Embryonic facial prominence (tissue), 1 donor: ENCODE measurements at regions not wholly inside any gene's neighbourhood (a gene's known extent, or its start where the extent isn't known, plus 50 kb on each side); places are given as distances from the start of the nearest gene placed in this dataset.
"Not testable (repeated sequence)": the region's sequence is repeated elsewhere in the genome, so short reads cannot be mapped to it uniquely, and the experiment has no call there.

Experiments used
- DNase-seq: peaks from one replicate; pipeline ENCODE4 v3.0.0-alpha.2; 2016; ENCODE audit errors: extremely low spot score

DNA sequence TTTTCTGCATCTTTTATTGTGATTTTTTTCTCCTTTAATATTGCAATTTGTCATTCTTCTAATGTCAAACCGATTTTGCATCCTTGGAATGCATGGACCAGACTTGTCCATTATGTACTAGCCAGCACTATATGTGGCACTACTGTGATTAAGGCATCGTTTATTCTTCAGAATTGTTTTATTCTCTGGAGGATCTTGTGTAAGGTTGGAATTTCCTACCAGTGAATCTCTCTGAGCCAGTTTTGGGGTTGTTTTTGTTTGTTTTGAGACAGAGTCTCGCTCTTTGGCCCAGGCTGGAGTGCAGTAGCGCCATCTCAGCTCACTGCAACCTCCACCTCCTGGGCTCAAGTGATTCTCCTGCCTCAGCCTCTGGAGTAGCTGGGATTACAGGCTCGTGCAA is 58.5 kb downstream of the IGLL5 start:
- DNase-seq, result no peak

DNA sequence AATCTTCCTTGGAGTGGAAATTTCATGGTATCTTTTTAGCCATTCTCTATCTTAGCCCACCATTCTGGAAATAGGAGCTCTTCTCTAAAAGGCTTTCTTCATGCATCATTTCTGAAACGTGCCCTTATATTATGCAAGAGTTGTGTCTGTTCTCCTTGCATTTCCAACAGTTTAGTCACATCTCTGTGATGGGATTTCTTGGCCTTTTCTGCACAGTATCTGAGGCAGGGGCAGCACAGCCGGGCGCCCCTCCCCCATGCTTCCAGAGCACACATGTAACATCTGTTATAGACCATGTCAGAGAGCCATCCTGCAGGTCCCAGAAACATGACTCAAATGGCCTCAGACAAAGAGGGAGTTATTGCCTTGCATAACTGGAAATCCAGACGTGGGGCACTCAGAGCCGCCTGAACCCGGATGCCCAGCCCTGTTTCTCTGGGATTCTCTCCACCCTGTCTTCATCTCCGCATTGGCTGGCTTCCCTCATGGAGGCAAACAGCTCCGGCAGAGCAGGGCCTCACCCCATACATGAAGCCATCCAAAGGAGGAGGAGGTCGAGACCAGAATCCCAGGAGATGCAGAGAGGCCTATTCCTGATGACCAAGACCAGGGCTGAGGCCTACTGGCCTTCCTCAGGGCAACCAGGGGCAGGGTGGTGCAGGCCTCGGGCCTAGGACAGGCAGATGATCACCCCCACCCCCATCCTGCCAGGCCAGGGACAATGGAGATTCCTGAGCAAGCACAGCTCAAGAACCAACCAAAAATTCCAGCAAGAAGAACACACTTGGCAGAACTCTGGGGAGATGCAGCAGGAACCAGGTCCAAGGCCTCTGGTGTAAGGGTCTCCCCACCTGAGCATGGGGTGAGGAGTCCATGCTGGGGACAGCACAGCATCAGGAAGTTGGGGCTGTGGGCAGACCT is 61.3 kb downstream of the IGLL5 start:
- no peak for DNase-seq

DNA sequence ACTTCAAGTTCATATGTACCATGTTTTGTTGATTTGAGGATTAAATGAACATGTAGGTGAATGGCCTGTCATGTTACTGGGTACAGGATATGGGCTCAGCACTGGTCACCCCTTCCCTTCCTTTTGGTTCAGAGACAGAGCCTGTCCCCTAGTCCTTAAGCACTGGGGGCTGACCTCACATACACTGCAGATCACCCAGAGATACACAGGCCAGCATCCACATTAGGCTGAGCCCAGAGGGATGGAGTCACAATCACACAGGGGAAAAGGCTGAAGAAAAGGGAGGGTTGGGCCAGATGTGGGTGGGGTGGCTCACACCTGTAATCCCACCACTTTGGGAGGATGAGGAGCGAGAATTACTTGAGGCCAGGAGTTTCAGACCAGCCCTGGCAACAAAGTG is 62.3 kb downstream of the IGLL5 start:
- DNase-seq, result no peak

DNA sequence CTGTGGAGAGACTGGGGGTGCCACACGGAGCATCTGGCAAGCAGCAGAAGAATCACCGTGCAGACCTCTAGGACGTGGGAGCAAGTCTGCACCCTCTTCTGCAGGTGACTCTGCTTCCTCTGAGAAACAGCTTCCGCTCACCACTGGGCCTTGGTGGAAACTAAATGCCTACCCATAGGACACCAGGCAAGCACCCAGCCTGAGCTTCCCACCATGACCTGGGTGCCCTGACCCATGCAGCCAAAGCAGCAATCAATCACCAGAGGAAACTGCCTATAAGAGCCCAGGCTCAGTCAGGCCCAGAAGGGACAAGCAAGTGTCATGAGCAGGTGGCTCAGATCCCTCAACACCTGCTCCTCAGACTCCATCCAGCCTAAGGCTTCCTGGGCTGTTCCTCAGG is 63.4 kb downstream of the IGLL5 start:
- no peak for DNase-seq

DNA sequence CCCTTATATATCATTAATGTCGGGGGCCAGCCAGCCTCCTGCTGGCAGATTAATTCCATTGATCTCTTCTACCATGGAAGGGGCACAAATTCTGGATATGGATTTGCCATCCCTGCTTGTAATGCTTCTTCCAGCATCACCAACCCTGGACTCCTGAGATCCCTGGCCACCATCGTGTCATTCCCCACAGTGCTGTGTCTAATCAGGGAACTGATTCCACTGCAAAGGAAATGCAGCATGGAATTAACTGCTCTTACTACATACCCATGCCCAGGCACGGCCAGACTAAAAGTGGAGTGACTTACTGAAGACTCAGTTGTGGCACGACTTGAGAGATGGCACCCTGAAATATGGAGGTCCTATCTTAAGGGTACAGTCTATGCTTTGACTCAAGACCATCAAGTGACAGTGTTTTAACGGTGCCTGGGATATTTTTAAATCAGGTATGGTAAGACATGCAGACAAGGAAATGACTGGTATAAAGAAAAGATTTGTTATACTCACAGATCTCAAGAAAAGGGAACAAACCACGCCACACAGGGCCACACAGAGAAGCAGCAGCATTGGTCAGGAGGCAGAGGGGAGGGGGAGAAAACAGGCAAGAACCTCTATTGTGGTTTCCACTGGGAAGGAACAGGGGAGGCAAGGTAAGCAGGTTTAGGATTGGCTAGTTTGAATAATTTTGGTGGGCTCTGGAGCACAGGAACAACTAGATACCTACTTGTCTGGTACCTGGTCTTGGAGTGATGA is 65.1 kb downstream of the IGLL5 start:
- no peak for DNase-seq

DNA sequence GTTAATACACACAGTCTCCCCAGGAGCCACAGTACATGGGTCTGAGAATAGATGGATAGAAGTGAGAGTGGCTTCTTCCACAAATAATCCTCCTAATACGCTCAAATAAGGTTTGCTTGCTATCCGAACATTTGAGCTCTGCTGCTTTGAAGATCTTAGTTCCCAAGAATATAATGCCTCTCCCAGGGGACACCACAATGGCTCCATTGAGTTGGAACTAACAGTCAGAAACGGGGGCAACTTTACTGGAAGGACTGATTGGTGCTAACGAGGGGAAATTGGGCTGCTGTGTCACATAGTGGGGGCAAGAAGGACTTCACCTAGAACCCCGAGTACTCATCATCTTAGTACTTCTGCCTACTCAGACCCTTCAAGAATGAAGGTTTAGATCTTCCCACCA is 66.2 kb downstream of the IGLL5 start:
- no peak for DNase-seq

DNA sequence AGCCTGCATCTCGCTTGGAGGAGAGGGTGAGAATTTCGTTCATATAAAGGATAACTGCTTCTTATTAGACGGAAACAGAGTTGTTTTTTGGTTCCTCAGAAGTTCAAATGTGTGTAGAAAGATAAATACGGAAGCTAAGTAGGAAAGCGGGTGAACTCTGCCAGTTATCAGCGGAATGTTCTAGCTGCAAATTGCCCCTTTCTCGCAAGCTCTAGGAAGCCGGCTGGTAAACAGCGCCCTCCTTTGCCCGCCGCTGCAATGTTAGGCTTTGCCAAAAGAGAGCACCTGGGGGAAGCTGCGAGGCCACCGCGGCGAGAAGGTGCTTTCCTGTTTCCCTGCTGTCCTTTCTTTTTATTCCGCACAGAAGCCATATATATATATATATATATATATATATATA is 67.0 kb downstream of the IGLL5 start:
- DNase-seq, result no peak

DNA sequence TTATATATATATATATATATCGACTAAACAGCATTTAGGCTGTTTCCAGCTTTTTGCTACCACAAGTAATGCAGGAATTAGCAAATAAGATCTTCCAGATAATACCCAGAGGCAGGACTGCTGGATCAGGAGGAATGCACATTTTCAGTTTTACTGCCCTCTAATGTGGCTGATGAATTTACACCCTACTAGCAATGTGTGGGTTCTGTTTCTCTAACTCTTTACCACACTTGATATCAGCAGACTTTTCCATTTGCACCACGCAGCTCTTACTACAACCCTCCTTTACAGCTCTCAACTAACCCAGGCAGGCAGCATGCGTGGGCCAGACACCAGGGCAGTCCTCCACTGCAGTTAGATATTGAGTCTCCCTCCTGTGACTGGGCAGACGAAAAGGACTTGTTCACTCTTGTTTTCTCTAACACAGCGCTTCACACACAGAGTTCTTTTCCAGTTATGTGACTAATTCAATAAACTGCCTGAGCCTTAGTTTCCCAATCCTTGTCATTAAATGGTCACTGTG is 67.7 kb downstream of the IGLL5 start:
- DNase-seq, result no peak

DNA sequence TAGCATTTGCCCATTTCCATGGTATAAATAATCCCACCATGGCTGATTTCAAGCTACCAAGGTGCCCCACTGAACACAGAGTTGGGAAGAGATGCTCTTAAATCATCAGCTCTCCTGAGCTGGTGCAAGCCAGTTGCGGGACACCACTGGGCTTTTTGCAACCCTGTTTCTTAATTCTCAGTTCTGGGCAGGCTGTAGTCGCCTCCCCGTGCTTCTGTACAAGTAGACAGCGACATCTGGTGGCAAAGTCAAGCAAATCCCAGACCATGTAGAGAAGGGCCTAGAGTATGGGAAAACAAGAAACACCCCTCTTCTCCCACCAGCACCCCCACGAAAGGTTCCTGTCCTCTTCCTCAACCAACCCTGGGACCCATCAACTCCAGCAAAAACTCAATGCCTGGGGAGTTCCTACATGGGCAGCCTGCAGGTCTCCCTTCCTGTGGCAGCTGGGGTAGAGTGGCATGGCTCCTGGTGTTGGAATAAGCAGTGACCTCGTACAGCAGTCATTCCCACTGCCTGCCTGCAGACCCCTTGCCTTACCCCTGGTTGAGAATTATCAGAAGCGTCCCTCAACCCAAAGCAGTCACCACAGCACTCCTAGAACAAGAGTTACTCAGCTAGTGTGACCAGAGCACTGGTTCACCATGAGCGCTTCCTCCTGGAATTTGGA is 68.4 kb downstream of the IGLL5 start:
- DNase-seq, result peak; percentile 46

DNA sequence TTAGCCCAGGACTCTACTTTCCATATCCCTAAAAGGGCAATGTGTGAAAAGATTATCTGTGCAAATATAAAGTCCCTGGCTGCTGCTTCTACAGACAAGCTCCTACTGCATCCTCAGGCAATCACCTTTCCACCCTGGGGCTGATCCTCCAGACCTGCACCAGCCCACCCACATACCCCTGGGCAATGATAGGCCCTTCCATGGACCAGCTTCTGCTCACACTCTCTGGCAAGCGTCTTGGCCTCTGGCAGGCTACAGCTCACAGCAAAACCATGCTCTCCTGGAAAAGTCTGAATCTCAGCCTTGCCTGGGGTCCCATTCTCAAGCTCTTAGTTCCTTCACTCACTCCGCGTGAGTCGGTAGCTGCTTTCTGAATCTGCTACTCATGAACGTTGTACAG is 69.5 kb downstream of the IGLL5 start:
- DNase-seq, result no peak

DNA sequence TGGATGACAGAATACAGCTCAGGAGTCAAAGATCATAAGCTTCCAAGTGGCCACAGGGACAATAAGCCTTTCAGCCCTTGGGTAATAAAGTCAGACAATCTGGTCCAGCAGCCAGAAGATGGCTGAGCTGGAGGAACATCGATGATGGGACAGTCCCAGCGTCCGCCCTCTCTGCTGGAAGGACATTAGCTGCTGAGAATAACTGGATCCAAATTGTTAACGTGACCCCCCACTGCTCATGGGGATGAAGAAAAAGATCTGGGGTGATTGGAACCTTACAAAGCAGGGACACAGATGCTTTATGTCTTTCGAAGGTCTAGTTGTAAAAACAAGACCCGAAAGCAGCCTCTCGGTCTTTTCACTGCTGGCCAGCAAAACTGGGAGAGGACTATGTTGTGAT is 71.0 kb downstream of the IGLL5 start:
- no peak for DNase-seq

DNA sequence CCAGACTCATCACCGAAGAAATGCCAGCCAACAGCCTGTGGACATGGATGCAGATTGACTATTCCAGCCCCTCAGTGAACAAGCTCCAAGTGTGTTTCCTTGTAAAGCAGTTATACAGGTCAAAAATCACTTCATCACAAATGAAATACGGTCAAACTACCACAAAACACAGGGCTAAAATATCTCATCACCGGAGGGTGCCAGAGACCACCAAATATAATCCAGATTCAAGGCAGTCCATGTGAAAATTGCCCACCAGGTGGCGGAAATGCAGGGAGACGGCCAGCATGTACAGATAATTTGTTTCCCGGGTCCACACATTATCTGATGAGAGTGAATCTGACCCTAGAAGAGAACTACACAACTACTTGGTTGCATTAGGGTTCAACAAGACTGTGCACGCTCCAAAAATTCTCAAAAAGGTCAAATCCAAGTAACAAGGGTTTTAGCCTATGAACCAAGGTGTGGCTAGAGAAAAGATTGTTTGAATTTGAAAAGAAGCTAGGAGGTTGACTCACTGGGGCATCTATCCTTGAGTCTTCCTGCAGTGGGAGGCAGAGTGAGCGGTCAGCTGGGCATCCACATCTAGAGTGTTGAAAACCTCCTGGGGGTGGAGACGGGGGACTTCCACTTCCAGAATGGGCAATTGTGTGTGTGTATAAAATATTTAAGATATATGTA is 71.7 kb downstream of the IGLL5 start:
- peak; percentile 37 for DNase-seq

DNA sequence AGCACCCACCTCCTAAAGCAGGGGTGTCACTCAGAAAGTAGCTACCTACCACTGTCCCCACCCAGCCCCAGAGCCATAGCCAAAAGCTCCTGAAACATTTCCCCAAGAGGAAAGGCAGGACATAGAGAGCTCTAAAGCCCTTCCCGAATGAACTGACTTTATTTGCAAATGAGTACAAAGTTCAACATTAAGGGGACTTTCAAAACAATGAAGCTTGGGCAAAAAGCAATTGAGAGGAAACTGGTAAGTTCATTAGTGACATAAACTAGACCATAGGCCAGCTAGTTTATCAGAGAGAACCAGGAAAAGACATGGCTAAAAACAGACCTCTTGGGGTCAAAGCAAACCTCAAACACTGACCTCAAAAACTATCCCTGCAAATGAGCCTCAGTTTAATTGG is 72.7 kb downstream of the IGLL5 start:
- no peak for DNase-seq

DNA sequence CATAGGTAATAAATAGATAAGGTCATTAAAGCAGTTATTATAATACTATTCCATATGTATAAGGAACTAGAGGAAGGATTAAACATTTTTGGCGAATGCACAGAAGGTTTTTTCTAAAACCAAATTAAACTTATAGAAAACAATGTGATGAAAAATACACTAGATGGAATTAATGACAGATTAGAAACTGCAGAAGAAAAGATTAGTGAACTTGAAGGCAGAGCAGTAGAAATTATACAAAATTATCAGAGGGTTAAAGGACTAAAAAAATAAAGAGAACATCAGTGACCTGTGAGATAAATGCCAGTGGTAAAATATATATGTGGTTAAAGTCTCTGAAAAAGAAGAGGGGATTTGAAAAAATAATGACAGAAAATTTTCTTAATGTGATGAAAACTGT is 74.0 kb downstream of the IGLL5 start:
- no peak for DNase-seq

DNA sequence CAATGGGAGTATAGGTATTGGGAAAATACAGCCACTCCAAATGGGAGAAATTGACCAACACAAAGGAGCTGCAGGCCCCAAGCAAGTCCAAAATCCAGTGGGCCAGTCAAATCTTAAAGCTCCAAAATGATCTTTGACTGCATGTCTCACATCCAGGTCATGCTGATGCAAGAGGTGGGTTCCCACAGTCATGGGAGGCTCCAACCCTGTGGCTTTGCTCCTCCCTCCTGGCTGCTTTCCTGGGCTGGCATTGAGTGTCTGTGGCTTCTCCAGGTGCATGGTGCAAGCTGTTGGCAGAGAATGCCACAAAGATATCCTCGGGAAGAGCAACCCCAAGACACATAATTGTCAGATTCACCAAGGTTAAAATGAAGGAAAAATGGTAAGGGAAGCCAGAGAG is 80.8 kb downstream of the IGLL5 start:
- DNase-seq, result no peak

DNA sequence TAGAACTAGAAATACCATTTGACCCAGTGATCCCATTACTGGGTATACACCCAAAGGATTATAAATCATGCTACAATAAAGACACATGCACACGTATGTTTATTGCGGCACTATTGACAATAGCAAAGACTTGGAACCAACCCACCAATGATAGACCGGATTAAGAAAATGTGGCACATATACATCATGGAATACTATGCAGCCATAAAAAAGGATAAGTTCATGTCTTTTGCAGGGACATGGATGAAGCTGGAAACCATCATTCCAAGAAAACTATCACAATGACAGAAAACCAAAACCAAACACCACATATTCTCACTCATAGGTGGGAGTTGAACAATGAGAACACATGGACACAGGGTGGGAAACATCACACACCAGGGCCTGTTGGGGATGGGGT is 85.0 kb downstream of the IGLL5 start:
- not testable (repeated sequence) for DNase-seq

DNA sequence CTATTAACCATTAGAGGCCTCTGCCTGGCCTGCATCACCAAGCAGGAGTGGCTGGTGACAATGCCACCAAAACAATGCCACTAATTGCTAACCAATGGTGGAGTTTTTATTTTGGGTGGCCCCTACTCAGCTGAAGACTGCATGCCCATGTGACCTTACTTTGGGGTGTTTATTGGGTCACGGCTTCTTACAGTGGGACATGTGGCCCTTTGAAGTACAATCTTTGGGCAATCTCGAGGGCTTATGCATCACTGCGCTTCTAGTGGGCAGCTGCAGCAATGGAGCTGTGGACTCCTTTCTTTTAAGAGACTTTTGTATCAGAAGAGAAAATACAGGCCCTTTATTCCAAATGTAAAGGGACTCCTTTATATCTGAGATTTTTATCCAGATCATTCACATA is 85.7 kb downstream of the IGLL5 start:
- no peak for DNase-seq

DNA sequence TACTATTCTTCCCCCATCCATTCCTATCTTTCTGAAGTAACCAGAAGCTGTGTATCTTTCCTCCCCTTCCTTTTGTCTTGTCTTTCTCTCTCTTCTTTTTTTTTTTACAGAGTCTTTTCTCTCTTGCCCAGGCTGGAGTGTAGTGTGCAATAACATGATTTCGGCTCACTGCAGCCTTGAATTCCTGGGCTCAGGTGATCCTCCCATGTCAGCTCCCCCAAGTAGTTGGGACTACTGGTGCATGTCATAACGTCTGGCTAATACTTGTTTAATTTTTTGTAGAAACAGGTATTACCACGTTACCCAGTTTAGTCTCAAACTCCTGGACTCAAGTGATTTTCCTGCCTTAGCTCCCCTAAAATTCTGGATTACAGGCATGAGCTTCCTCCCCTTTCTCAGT is 86.5 kb downstream of the IGLL5 start:
- no peak for DNase-seq

DNA sequence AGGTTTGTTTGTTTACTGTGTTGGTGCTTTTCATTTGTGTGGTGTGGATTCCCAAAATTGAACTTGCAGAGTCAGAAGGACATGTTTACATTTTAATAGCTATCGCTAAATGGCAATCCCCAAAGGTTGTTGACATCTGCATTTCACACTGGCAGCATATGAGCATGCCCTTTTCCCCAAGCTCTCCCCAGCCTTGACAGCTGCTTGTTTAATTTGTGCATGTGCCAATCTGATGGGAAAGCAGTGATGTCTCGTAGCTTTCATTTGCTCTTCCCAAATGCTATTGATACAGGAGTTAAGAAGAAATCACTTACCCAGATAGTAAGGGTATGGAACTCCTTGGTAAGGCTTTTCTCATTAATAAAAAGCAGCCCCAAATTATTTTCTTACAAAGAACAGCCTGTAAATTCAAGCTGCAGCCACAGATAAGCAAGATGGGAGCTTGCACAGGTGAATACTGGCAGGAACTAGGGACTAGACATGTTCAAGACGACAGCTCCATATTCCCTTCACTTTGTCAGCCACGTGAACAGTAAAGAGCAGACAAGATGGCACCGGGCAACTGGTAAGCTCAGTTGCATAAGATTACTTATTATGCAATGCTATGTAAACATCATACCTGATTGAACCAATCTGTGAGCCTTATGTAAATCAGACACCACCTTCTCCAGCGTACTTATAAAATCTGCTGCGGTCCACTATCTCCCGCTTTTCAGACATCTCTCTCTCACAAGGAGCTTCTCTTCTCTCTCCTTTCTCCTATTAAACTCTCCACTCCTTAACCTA is 87.4 kb downstream of the IGLL5 start:
- DNase-seq, result no peak

DNA sequence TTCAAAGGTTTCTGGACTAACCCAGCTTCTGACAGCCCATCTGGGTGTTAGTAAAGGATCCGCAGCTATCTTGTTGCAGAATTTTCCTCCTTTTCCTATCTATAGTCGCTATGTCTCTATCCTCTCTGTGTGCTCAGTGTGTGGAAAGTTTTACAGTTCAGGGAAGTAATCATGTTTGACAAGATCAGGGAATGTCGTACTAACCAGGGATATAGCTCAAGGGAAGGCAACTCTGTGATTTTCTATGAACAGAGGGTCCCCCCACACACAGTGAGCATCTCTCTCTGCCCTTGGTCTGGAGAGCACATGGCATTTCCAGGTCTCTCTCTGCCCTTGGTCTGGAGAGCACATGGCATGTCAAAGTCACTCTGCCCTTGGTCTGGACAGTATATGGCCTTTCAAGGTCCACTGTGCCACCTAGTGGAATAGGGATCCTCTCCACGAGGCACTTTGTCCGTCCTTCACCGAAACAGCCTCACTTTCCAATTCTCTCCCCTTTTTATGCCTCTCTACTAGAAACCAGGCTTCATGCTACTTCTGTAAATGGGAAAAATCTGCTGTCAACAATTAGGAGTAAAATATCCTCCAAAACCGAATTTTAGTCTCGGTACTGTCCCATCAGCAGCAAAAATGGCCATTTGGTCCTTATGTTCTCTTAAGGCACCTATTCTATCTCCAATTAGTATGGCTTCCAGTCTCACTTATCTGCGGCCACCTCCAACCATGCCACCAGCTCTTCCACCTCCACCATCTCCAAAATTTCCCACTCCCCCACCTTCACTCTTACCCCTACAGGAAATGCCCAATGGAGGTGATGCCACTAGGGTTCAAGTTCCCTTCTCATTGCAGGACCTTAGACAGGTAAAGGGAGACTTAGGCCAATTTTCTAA is 88.7 kb downstream of the IGLL5 start:
- DNase-seq, result no peak
